Cardiac fibroblast (primary cell): ENCODE measurements at regions not wholly inside any gene's neighbourhood (a gene's known extent, or its start where the extent isn't known, plus 50 kb on each side); places are given as distances from the start of the nearest gene placed in this dataset.

Experiments
- DNase-seq, 2 donors: peaks; one replicate each; pipeline versions ENCODE4 v3.0.0 to v3.0.0-alpha.2; 2010; ENCODE audit warnings: low read depth in 2 of 2
- H3K4me3 ChIP-seq, 2 donors: replicated peaks in 1 of 2; 1 replicate in 1 of 2; 2 replicates in 1 of 2; pipeline ENCODE4 v1.5.1; 2011; ENCODE audit warnings: low read depth in 2 of 2, low read length in 2 of 2, mild to moderate bottlenecking in 2 of 2, moderate library complexity in 1 of 2
- CTCF ChIP-seq: IDR thresholded peaks from one replicate; pipeline ENCODE4 v1.5.1; 2011; ENCODE audit warnings: low read depth, mild to moderate bottlenecking, low read length, inconsistent platforms

GRCh38 chr14:95382747-95383146 is 63.0 kb upstream of the CLMN start:
- no peak overlapping the region for H3K4me3 ChIP-seq
- no peak for DNase-seq
- TF ChIP-seq CTCF = no peak

- no peak overlapping the region for H3K4me3 ChIP-seq
- no peak for DNase-seq
- no peak for TF ChIP-seq CTCF
These were observed 62.0 kb upstream of the CLMN start for GRCh38 chr14:95381726-95382125.

- no peak for TF ChIP-seq CTCF
- H3K4me3 ChIP-seq = no peak overlapping the region
- no peak for DNase-seq
These were observed 60.8 kb upstream of the CLMN start for GRCh38 chr14:95380350-95381042.

GRCh38 chr14:95379634-95380033 is 59.9 kb upstream of the CLMN start:
- DNase-seq = no peak
- no peak overlapping the region for H3K4me3 ChIP-seq
- no peak for TF ChIP-seq CTCF

GRCh38 chr14:95375539-95376109 is 55.9 kb upstream of the CLMN start:
- TF ChIP-seq CTCF = no peak
- H3K4me3 ChIP-seq = no peak overlapping the region
- DNase-seq = no peak

- no peak for DNase-seq
- H3K4me3 ChIP-seq = no peak overlapping the region
- no peak for TF ChIP-seq CTCF
These were observed 54.7 kb upstream of the CLMN start for GRCh38 chr14:95374239-95374997.
